ENCODE measurements at regions not wholly inside any gene's neighbourhood (a gene's known extent, or its start where the extent isn't known, plus 50 kb on each side); places are given as distances from the start of the nearest gene placed in this dataset.

DNA sequence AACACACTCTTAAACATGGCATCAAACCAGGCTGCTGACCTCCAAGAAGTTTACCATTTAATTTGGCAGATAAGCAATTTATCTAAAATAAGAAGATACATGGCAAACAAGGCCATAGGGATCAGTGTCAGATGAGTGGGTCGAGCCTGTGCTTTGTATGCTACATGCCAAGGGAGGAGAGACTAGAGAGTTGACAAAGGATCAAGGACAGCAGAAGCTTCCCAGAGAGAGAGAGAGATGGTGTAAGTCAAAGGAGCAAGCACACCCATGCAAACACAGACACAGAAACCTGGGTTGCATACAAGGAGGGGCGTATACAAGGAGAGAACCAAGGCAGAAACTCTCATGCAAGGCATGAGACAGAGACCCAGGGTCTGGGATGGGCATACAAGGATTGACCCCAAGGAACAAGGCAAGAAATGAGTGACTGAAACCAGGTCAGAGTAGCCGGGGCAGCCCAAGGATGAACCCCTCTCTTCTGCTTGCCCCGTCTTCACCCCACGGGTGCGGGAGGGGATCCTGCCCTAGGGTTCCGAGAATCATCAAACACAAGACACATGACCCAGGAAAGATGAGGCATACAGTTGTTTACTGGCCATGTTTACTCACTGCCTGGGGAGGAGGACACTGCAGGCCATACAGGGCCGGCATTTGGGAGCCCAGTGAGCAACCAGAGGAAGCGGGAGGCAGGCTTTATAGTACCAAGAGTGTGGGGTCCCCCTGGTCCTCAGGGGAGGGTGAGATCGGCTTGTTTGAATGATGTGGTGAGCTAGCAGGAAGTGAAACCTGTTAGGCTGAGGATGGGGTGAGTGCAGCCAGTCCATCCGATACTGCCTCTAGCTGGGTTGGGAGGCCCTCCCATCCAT lies 529.2 kb upstream of the ID2 start:
- in situ Hi-C loops (cut with MboI; ENCODE audit: low sequenced_read_pairs in 4 of 4) (no loop called here), intact Hi-C loops (cut with DNase I; ENCODE audit: low total_unique reads) (no loop called here)
- TF ChIP-seq POLR2A (IDR thresholded peaks at IDR 0.05) = no peak
- TF ChIP-seq, protein P1, sequence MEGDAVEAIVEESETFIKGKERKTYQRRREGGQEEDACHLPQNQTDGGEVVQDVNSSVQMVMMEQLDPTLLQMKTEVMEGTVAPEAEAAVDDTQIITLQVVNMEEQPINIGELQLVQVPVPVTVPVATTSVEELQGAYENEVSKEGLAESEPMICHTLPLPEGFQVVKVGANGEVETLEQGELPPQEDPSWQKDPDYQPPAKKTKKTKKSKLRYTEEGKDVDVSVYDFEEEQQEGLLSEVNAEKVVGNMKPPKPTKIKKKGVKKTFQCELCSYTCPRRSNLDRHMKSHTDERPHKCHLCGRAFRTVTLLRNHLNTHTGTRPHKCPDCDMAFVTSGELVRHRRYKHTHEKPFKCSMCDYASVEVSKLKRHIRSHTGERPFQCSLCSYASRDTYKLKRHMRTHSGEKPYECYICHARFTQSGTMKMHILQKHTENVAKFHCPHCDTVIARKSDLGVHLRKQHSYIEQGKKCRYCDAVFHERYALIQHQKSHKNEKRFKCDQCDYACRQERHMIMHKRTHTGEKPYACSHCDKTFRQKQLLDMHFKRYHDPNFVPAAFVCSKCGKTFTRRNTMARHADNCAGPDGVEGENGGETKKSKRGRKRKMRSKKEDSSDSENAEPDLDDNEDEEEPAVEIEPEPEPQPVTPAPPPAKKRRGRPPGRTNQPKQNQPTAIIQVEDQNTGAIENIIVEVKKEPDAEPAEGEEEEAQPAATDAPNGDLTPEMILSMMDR (IDR thresholded peaks at IDR 0.05 in 4 of 5, conservative IDR thresholded peaks at IDR 0.05 in 1 of 5) = no peak
- no peak for ATAC-seq
- Histone ChIP-seq H3K4me1 (no peaks in the 10 kb centered on the region), H3K27me3 (no peaks in the 10 kb centered on the region), H3K36me3 (no peaks in the 10 kb centered on the region), H3K27ac (no peak overlapping the region), H3K9me3 (no peaks in the 10 kb centered on the region), H3K4me3 (no peak overlapping the region)
- DNase-seq = no peak

DNA sequence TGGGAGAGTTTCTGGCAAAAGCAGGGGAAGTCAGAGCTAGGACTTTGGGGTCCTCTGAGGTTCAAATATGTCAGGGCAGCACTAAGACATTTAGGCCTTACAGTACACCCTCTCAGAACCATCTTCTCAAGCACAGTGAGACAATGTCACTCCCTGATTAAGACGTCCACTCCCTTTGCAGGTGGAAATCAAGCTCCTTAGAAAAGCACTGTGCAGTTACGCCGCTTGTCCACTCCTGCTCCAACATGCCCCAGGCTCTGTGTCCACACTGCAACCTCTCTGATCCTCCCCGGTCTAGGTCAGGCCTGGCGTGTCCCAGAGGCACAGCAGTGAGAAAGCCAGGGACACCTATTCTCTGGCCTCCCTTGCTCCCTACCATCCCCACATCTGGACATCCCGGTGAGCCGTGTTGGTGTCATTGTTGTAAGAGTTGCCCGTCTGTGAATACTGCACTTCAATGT lies 528.6 kb upstream of the ID2 start:
- Histone ChIP-seq H3K4me1 (no peaks in the 10 kb centered on the region), H3K9me3 (no peaks in the 10 kb centered on the region), H3K27ac (no peak overlapping the region), H3K4me3 (no peak overlapping the region), H3K27me3 (no peaks in the 10 kb centered on the region), H3K36me3 (no peaks in the 10 kb centered on the region)
- DNase-seq = no peak
- no peak for ATAC-seq
- intact Hi-C loops (cut with DNase I; ENCODE audit: low total_unique reads) = no loop called here
- no peak for TF ChIP-seq POLR2A (IDR thresholded peaks at IDR 0.05)
- TF ChIP-seq, protein P1 (IDR thresholded peaks at IDR 0.05 in 4 of 5, conservative IDR thresholded peaks at IDR 0.05 in 1 of 5) = no peak
- in situ Hi-C loops (cut with MboI; ENCODE audit: low sequenced_read_pairs in 4 of 4) = no loop called here

DNA sequence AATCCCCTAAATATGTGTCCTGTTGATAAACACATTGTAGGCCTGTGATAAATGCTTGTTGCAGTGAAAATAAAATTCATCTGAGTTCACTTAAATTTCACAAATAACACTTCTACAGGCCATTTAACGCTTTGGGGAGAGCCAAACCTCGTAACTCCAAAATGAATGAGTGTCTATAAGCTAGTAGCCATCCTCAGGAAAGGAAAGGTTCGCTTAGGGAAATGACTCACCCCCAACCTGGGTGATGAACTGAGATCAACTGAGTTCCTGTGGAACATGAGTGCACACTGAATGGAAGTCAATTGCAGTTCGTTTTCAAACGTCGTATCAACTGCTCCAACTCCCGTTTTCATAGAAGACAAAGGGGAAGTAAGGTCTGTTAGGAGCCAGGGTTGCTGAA lies 527.6 kb upstream of the ID2 start:
- DNase-seq (no peak), ATAC-seq (no peak)
- H3K4me3 ChIP-seq = no peak overlapping the region
- no peaks in the 10 kb centered on the region for H3K4me1 ChIP-seq
- H3K27me3 ChIP-seq = no peaks in the 10 kb centered on the region
- in situ Hi-C loops (cut with MboI; ENCODE audit: low sequenced_read_pairs in 4 of 4) = no loop called here
- H3K27ac ChIP-seq = no peak overlapping the region
- no peaks in the 10 kb centered on the region for H3K9me3 ChIP-seq
- TF ChIP-seq POLR2A (IDR thresholded peaks at IDR 0.05) = no peak
- TF ChIP-seq, protein P1 (IDR thresholded peaks at IDR 0.05 in 4 of 5, conservative IDR thresholded peaks at IDR 0.05 in 1 of 5) = no peak
- H3K36me3 ChIP-seq = no peaks in the 10 kb centered on the region
- intact Hi-C loops (cut with DNase I; ENCODE audit: low total_unique reads) = no loop called here

DNA sequence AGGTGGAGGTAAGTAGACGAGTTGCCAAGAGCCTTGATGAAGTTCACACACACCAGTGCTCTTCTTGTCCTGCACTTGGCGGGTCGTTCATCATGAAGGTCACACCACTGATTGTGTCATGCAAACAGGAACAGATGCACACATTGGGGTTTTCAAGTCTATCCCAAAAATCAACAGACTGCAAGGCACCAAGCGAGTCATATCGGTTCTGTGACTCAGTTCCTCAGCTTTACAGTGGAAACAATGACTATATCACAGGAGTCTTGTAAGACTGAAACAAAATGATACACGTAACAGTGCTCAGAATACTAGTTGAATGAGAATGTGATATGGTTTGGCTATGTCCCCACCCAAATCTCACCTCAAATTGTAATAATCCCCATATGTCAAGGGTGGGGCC lies 526.9 kb upstream of the ID2 start:
- intact Hi-C loops (cut with DNase I; ENCODE audit: low total_unique reads) = no loop called here
- in situ Hi-C loops (cut with MboI; ENCODE audit: low sequenced_read_pairs in 4 of 4) = no loop called here
- H3K36me3 ChIP-seq = no peaks in the 10 kb centered on the region
- no peak for TF ChIP-seq POLR2A (IDR thresholded peaks at IDR 0.05)
- TF ChIP-seq, protein P1 (IDR thresholded peaks at IDR 0.05 in 4 of 5, conservative IDR thresholded peaks at IDR 0.05 in 1 of 5) = no peak
- H3K4me1 ChIP-seq = no peaks in the 10 kb centered on the region
- no peak overlapping the region for H3K27ac ChIP-seq
- DNase-seq (no peak), ATAC-seq (no peak)
- no peaks in the 10 kb centered on the region for H3K9me3 ChIP-seq
- no peaks in the 10 kb centered on the region for H3K27me3 ChIP-seq
- no peak overlapping the region for H3K4me3 ChIP-seq
